ENCODE measurements at regions not wholly inside any gene's neighbourhood (a gene's known extent, or its start where the extent isn't known, plus 50 kb on each side); places are given as distances from the start of the nearest gene placed in this dataset.

DNA sequence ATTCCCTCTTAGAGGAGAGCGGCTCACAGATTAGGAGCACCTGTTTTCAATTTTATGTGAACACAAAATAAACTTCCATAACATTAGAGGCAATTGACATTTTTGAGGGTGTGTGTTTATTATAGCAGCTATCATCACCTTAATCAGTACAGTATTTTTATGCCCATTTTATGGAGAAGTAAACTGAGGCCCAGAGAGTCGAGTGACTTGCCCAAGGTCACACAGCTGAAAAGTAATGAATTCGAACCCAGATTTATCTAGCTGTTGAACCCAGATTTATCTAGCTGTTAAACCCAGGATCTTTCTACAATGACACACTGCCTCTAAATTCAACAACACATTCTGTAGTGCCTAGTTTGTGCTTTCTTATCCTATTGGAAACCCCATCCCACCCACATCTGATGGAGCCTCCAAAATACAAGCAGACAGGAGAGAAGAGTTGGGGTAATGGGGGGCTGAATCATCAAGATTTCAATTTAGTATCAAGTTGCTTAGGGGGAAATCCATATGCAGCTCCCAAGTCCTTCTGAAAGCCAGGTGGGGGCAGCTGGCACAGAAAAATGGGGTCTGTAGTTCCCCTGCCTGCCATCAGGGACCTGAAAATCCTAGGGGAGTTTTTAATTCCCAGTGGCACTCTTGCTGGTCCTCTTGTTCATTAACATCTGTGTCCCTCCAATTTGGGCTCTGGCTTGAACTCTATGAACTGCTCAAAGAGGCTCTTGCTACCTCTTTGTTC lies 50.4 kb upstream of the TRA2B start:
- Histone ChIP-seq H3K4me3 (ENCODE audit: low read depth, low read length) (no peak overlapping the region), H3K27ac (ENCODE audit: extremely low read depth, low read depth, low read length) (no peak overlapping the region), H3K36me3 (ENCODE audit: control insufficient read depth in 2 of 2, insufficient read depth in 1 of 2, low read length in 2 of 2) (no peaks in the 10 kb centered on the region), H3K4me1 (ENCODE audit: control insufficient read depth, insufficient read depth, low read length) (no peaks in the 10 kb centered on the region), H3K9me3 (ENCODE audit: control insufficient read depth, insufficient read depth, low read depth, low read length) (no peaks in the 10 kb centered on the region)
- TF ChIP-seq ZNF214 (tag by site-specific recombination; IDR thresholded peaks at IDR 0.05; ENCODE audit: borderline replicate concordance) (no peak), ZNF555 (tag by site-specific recombination; conservative IDR thresholded peaks at IDR 0.05) (no peak), ZNF350 (tag by site-specific recombination; IDR thresholded peaks at IDR 0.05) (no peak)
- TF ChIP-seq, protein P1, sequence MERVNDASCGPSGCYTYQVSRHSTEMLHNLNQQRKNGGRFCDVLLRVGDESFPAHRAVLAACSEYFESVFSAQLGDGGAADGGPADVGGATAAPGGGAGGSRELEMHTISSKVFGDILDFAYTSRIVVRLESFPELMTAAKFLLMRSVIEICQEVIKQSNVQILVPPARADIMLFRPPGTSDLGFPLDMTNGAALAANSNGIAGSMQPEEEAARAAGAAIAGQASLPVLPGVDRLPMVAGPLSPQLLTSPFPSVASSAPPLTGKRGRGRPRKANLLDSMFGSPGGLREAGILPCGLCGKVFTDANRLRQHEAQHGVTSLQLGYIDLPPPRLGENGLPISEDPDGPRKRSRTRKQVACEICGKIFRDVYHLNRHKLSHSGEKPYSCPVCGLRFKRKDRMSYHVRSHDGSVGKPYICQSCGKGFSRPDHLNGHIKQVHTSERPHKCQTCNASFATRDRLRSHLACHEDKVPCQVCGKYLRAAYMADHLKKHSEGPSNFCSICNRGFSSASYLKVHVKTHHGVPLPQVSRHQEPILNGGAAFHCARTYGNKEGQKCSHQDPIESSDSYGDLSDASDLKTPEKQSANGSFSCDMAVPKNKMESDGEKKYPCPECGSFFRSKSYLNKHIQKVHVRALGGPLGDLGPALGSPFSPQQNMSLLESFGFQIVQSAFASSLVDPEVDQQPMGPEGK (tag by site-specific recombination; IDR thresholded peaks at IDR 0.05): no peak
- TF ChIP-seq, protein P2, sequence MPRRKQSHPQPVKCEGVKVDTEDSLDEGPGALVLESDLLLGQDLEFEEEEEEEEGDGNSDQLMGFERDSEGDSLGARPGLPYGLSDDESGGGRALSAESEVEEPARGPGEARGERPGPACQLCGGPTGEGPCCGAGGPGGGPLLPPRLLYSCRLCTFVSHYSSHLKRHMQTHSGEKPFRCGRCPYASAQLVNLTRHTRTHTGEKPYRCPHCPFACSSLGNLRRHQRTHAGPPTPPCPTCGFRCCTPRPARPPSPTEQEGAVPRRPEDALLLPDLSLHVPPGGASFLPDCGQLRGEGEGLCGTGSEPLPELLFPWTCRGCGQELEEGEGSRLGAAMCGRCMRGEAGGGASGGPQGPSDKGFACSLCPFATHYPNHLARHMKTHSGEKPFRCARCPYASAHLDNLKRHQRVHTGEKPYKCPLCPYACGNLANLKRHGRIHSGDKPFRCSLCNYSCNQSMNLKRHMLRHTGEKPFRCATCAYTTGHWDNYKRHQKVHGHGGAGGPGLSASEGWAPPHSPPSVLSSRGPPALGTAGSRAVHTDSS (tag by site-specific recombination; IDR thresholded peaks at IDR 0.05): no peak
- ChIA-PET POLR2A (interaction anchor here (1.1 kb wide), 1 partner anchor 50 kb away, joined by 3 read pairs; the partner anchor contains the start of gene TRA2B), CTCF (interaction anchor here (0.6 to 2.3 kb wide), 8 partner anchors 26 to 621 kb away, joined by 3 to 7 read pairs (median 4); no protein-coding TSS in a partner anchor)
